Body of pancreas (tissue), 4 donors: ENCODE measurements at regions not wholly inside any gene's neighbourhood (a gene's known extent, or its start where the extent isn't known, plus 50 kb on each side); places are given as distances from the start of the nearest gene placed in this dataset.

ENCODE experiments used
- POLR2A ChIP-seq, 3 donors: fragments of 450-650 bp; IDR thresholded peaks; one replicate each; pipeline ENCODE4 v1.6.1; 2016; ENCODE audit warnings: antibody characterized with exemption in 3 of 3, mild to moderate bottlenecking in 2 of 3
- TF ChIP-seq, protein P1 (sequence below), 7 experiments: fragments of 450-650 bp in 4 of 7; fragments of 200-600 bp in 3 of 7; sonication (generic) in 3 of 7; IDR thresholded peaks; one replicate each; pipeline ENCODE4 v1.5.1; 2016 to 2019; ENCODE audit warnings: antibody characterized with exemption in 7 of 7

DNA sequence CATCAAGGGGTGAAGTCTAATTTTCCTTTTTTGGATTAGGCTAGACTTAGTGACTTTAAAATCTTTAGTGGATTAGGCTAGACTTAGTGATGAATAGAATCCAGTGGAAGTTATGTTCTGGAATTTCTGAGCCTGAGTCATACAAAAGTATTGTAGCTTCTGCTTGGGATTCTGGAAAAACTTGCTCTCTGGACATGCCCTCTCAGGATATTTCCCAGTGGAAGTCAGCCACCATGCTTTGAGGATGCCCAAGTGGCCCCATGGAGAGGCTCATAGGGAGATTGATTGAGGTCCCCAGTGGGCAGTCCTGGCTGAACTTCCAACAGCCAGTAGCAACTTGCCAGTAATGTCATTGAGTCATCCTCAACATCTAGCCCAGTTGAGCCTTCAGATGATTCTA is 112.4 kb upstream of the PRLR start:
- TF ChIP-seq, protein P1, sequence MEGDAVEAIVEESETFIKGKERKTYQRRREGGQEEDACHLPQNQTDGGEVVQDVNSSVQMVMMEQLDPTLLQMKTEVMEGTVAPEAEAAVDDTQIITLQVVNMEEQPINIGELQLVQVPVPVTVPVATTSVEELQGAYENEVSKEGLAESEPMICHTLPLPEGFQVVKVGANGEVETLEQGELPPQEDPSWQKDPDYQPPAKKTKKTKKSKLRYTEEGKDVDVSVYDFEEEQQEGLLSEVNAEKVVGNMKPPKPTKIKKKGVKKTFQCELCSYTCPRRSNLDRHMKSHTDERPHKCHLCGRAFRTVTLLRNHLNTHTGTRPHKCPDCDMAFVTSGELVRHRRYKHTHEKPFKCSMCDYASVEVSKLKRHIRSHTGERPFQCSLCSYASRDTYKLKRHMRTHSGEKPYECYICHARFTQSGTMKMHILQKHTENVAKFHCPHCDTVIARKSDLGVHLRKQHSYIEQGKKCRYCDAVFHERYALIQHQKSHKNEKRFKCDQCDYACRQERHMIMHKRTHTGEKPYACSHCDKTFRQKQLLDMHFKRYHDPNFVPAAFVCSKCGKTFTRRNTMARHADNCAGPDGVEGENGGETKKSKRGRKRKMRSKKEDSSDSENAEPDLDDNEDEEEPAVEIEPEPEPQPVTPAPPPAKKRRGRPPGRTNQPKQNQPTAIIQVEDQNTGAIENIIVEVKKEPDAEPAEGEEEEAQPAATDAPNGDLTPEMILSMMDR (IDR thresholded peaks at IDR 0.05) = no peak
- no peak for TF ChIP-seq POLR2A (IDR thresholded peaks at IDR 0.05)
